HG03457 (cell line): ENCODE measurements at regions not wholly inside any gene's neighbourhood (a gene's known extent, or its start where the extent isn't known, plus 50 kb on each side); places are given as distances from the start of the nearest gene placed in this dataset.

Experiments used
- ATAC-seq: cut with Tn5 transposase; IDR thresholded peaks from one replicate; pipeline ENCODE4 v1.9.1; 2021; ENCODE audit warnings: moderate number of reproducible peaks; ENCODE audit not compliant: unreplicated experiment

DNA sequence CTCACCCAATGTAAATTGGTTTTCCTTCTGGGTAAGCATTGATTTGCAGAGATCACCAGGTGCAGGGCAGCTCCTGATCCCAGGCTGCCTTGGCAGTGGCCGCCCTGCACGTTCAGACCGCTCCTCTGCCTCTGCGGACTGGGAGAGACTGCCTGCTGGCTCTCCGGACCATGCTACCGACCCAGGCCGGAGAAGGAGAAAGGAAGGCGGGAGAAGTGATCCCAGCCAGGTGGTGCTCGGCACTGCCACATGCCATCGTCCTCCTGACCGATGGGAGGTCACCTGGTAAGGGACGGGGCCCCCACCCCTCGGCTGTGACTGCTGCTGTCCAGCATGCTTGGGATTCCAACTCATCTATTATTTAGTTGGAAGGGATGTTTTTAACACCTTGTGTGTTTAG is 108.1 kb upstream of the POU3F3 start:
- ATAC-seq: no peak

DNA sequence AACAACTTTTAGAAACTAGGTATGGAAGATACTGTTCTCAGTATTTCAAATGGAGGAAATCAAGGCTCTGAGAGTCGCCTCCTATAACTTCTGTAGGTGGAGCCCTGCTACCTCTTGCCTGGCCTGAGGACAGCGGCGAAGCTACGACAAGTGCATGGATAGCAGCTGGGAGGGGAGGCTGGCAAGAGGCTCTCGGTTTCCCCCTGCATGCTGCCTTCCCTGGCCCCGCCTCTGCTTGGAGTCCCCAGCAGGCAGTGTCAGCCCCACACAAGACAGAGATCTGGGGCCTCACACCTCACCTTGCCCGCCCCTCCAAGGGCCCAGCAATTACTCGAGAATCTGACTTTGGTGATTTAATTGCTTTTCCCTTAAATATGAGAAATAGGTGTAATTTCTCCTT is 107.6 kb upstream of the POU3F3 start:
- no peak for ATAC-seq

DNA sequence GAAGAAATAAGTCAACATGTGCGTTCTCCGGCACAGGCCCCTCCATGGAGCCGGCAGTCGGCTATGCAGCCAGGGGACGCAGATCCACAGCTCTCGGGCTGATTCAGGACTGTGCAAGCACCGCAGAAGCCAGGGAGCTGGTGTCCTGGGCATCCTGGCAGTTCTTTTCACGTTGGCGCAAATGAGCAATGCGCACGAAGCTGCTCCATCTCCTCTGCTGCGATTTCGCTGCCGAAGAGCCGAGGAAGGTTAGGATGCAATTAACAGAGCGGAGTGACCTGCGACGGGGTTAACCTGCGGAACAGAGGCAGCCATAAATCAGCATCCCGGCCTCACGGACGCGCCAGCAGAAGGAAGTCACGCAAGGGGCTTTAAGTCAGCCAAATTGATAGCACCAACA is 107.1 kb upstream of the POU3F3 start:
- ATAC-seq: no peak

DNA sequence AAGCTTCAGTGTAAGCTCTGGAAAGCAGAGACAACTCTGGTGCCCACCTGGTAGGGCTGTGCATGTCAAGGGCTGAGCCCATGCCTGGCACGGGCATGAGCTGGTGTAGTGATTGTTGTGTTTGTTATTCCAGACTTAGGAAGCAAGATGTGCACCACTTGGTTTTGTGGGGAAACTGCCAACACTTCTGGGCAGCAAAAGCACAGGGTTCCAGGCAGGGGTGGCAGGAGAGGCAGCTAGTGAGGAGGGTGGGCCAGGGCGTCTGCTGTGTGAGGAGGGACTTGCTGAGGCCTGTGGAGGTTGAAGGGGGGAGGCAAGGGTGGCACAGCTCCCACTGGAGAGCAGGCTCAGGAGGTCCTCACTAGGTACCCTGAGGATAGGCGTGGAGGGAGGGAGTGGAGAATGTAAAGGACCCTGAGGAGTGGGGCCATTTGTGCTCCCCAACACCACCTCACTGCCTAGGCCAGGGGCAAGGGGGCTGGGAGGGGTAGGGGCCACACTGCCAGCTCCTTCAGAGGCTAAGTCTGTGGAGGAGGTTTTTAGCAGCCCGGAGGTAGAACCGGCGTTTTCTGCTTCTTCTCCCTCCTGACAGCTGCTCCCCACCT is 104.0 kb upstream of the POU3F3 start:
- ATAC-seq: no peak

DNA sequence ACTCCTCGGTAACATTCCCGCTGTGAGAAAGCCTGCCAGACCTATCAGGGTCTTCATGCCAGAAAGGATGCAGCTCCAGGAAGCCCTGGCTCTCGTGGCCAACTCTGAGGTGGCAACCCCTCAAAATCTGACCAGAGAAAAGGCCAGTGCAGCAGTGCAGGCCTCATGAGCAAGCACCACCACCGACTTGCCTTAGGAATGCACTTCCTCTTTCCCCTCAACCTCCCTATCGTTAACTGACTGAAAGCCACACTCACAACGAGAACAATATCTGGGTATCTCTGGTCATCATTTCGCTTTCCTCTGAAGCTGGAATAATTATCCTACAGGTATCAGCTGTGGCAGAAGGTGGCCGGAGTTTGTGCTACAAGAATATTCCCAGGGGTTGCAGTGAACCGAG is 101.4 kb upstream of the POU3F3 start:
- no peak for ATAC-seq

DNA sequence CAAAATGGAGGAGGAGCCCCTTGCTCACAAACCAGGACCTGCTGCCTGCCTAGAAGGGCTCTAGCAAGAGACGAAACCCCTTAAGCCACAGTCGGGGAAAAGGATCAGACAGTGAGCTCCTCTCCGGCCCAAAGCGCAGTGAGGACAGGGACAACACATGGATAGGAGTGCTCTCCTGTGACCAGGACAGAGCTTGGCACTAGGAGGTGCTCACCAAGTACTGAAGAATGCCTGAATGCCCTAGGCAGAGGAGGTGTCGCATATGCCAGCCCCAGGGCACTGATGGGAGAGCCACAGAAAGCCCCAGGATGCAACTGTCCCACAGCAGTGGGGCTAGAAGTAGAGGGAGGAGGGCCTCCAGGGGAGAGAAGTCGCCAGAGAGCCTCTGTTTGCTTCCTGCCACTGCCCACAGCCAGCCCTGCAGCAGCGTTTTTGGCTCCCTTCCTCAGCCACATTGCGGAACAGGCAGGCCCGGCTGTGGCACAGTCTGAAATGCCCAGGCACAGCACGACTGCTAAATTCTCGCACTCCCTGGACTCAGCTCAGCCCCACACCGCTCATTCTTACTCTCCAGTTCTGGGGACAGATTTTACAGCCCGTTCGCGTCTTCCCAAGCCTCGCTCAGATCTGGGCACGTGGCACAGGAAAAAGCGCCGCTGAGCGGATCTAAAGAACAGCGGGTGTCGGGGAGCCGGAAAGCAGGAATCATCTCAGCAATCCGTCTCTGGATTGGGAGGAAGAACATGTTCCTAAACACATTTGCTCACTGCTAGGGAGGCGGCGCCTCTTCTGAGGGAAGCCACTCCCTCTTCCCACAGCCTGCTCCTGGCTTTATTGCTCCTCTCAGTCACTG is 98.7 kb upstream of the POU3F3 start:
- ATAC-seq: no peak

DNA sequence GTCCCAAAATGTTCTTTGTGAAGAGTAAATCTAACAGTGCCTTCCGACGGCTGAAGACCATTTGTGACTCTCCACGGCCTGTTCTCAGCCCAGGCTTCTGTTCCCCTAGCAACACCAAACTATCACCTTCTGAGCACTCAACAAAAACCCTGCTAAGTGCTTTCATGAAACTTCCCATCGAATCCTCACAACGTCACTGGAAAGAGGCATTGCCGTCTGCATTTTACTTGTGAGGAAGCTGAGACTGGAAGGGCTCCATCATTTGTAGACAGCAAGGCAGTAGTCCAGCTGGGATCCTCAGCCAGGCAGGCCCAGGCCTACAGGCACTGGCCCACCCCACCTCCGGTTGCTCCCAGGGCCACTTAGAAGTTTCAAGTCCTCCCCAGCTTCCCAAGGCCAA is 97.8 kb upstream of the POU3F3 start:
- no peak for ATAC-seq

DNA sequence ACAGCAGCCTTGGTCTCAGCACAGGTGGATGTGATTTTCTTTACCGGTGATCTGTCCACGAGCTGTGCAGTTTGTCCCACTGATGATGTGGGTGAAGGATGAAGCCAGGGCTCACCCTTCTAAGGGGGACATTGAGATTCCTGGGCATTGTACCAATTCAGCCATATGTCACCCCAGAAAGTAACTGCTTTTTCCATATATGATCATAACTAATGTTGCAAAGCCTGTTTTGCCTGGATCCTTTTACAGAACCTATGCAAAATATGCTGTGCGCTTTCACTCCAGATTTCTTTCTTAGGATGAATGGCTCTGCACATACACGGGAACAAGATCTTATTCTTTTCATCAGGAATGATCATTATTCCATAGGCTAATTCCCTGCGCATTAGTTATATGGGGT is 96.9 kb upstream of the POU3F3 start:
- no peak for ATAC-seq

DNA sequence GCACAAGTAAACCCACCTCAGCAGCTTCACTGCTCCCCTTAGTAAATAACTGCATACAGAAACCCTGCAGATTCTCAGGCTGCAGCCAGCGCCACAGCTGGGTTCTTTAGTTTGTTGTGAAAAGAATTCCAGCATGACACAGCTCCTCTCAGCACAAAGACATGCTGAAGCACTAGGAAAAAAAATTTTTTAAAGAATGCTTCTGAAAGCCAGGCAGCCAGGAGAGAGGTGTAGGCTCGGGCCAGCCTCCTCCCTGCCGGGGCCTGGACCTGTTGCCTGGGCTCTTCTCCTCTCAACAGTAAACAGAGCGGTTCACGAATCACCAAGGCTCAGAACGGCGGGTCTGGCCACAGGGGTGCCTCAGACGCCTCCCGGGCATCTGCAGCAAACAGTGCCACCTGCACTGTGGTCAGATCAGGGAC is 95.7 kb upstream of the POU3F3 start:
- ATAC-seq: no peak

DNA sequence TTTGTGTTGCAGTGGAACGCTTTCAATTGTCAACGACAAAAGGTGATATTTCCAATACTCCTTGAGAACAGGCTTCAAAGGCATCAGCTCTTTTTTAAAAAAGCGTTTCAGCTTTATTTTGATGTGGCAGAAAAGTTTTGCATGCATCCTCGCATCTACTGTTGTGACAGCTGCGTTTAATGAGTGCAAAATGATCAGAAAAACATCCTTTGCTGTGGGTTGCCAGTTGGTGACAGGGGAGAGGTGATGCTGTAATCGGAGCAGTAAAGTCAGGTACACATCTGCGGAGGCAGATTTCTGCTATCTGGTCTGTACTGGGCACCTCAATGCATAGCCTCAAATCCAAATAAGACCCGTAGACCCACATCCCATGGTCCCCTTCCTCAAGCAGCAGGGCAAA is 91.9 kb upstream of the POU3F3 start:
- no peak for ATAC-seq

DNA sequence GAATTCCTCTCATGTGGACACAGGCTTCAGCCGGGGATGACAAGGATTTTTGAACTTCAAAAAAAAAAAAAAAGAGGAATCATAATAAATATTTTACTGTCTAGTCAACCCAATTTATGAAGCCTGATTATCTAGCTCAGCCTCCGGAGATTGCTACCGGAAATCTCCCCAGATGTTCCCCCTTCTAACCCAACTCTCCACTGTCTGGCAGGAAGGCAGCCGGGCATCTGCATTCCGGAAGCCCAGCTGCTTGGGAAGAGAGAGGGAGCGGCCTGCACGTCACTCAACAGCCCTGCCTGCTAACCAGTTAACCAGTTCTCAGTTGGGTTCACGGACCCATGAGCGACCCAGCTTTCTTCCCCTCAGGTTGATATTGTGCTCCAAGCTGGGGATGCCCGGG is 87.2 kb upstream of the POU3F3 start:
- ATAC-seq: no peak

DNA sequence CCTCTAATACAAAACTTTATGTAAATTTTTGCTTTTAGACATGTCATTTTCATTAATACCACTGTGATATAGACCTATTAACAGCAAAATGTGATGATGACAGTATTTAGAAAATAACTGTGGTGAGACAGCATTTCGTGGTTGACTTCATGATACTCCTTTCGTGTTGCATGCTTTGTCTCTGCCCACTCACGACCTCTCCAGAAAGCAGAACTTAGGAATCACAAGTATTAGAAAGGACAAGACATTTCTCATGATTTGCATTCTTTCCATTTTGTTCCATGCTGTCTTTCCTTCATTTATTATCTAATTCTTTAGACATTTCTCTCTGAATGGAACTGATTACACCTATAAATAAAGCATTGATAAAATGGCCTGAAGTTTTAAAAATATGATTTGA is 85.2 kb upstream of the POU3F3 start:
- ATAC-seq: no peak

DNA sequence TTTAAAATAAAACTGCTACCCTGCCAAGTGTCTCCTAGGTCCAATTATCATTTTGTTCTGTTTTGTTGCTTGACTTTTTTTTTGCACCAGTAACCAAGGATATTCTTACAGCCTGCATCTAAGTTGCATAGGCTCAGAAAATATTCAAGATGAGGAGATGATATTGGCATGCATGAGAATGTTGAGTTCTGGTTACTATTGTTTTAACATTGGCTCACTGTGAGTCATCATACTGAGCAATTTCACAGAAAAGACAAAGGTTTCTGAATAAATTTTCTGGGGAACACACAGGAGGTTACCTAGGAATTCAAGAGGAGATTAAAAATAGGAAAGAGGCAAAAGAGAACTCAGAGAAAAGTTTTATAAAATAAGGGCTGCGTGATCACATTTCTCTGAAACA is 84.8 kb upstream of the POU3F3 start:
- ATAC-seq: no peak

DNA sequence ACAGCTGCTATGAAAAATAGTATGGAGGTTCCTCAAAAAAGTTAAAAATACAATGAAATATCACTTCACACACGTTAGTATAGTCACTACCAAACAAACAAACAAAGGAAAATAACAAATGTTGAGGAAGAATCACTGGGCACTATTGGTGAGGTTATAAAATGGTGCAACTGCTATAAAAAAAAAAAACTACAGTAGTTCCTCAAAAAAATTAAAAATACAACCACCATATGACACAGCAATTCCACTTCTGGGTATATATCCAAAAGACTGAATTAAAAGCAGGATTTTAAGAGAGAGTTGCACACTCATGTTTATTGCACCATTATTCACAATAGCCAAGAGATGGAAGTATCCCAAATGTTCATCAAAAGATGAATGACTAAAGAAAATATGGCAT is 80.9 kb upstream of the POU3F3 start:
- ATAC-seq: no peak

DNA sequence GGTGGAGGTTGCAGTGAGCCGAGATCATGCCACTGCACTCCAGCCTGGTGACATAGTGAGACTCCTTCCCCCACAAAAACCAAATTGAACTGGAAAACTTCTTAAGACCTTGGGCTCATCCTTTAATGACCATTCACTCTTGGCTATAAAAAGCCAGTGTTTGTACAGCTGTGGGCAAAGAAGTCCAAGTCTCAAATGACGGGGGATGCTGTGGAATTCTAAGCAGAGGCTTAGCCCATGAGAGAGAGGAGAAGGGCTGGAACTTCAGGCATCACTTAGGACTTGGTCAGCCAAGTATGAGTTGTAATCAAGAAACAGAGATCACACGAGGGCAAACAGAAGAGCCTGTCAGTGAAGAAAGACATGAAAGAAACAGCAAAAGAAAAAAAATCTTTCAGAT is 79.3 kb upstream of the POU3F3 start:
- ATAC-seq: no peak

DNA sequence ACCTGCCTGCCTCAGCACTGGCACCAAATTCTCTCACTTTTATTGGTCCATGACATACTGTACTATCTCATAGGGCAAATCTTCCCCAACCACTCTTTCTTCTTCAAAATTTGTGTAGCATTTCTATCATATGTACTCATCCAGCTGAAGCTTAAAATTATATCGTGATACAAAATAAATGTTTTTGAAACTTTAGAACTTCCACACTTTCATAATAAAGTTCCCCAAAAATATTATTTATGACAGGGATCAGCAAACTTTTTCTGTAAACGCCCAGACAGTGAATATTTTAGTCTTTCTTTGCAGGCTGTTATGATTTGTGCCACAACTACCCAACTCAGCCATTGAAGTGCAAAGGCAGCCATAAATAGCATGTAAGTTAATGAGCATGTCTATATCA is 76.2 kb upstream of the POU3F3 start:
- no peak for ATAC-seq

DNA sequence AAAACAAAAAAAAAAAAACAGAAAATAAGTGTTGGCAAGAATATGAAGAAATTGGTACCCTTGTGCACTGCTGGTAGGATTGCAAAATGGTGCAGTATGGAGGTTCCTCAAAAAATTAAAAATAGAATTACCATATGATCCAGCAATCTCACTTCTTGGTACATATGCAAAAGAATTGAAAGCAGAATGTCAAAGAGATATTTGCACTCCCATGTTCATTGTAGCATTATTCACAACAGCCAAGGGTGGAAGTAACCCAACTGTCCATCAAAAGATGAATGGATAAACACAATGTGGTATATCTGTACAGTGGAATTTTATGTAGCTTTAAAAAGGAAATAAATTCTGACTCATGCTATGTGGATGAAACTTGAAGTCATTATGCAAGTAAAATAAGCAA is 72.8 kb upstream of the POU3F3 start:
- ATAC-seq: no peak

DNA sequence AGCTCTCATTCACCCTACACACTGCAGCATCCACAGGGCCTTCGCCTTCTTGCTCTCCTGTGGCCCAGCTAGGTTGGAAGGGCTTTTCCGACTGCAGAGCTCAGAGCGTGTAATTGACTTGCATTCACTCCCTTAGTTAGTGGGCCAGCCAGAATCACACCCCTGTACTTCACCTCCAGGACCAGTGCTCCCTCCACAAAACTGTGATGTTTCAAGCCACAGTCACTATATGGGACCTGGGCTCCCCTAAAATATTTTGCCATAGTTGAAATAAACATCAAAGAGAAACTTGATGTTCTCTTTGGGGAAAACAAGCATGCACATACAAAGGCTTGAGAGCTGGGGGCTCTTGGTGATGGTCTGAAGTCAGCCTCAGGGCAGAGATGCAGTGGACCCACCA is 69.7 kb upstream of the POU3F3 start:
- no peak for ATAC-seq

DNA sequence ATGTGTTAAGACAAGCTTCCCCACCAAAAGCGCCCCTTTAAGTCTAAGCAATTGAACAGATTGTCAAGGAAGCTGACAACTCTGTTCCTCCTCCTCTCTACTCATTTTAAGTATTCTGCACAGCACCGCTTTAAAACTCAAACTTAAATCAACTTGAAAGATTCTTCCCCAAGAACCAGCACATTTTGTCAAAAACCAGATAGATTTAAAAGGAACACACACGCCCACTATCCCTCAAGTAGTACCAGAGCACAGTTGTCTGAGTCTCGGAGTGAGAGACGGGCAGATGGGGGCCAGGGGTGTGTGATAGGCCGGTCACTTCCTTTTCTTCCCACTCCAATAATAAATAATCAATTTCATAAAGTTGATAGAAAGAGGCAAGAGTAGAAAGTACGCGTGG is 67.7 kb upstream of the POU3F3 start:
- no peak for ATAC-seq

DNA sequence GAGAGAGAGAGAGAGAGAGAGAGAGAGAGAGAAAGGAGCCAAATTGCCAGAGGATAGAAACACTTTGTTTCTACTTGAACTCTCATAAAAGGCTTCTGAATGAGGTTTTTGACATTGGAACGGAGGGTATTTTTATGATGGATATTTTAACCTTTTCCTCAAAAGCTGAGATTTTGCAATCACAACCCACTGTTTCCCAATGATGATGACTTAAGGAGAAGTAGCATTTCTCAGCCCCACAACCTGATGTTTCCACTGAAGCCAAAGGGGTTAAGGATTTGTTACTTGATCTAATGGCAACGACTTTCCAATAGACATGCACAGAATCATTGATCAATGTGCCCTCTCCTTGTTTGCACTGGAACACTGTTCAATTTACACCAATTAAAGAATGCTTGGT is 67.1 kb upstream of the POU3F3 start:
- no peak for ATAC-seq

DNA sequence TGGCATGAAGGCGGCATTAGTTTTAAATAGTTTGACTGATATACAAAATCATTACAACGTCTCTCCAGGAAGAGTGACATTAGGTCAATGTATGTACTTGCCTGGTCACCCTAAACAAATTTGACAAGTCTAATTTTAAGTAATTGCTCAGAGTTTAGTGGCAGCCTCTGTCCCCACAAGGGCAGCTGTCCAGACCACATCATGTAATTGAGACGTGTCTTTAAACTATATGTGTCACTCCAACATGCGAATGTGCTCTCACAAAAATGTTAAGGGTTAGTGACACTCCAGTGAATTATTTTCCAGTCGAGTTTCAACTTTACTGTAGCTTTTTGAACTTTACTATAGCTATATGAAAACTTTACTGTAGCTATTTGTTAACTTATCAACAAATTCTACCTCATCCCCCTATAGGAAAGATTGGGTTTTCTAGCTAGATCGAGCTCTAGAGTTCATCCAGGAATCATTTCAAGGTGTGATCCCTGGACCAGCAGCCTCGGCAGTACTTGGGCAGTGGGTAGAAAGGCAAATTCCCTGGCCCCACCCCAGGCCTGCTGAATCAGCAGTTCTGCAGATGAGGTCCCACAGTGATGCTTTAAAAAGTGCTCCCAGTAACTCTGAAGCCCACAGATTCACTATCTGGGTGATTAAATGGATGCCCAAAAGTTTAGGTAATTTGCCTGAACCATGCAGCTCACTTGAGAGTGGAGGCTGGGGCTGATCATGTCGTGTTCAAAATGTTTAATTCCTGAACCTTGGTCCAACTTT is 66.4 kb upstream of the POU3F3 start:
- ATAC-seq: no peak
